ENCODE measurements at regions not wholly inside any gene's neighbourhood (a gene's known extent, or its start where the extent isn't known, plus 50 kb on each side); places are given as distances from the start of the nearest gene placed in this dataset.

DNA sequence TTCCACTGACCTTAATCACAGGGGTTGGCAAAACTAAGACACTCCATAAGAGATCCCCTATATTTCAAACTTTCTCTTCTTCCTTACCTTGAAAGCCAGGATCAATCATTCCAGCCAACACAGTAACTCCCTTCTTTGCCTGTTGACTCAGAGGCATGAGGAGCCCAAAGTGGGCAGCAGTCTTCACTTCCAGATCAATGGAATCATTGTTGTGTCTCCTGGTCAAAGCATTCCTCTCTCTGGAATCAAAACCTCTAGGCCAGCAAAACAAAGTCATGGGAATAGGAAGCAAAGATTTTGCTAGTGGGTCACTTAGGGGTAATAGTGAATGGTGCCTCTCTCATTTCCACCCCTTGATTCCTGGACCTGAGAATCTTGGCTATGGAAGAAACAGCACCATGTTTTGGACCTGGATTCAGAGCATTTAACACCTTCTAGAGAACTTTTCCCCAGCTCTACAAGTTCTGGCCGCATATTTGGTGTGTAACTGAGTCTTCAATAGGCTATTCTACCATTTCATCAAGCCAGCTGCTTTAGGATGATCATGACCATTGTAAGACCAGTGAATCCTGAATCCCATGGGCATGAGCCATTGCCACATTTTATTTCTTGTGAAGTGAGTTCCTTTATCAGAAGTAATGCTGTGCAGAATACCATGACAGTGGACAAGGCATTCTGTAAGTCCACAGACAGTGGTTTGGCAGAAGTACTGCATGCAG is 65.7 kb upstream of the SERPINE2 start (continued):
- TF ChIP-seq, protein P1, sequence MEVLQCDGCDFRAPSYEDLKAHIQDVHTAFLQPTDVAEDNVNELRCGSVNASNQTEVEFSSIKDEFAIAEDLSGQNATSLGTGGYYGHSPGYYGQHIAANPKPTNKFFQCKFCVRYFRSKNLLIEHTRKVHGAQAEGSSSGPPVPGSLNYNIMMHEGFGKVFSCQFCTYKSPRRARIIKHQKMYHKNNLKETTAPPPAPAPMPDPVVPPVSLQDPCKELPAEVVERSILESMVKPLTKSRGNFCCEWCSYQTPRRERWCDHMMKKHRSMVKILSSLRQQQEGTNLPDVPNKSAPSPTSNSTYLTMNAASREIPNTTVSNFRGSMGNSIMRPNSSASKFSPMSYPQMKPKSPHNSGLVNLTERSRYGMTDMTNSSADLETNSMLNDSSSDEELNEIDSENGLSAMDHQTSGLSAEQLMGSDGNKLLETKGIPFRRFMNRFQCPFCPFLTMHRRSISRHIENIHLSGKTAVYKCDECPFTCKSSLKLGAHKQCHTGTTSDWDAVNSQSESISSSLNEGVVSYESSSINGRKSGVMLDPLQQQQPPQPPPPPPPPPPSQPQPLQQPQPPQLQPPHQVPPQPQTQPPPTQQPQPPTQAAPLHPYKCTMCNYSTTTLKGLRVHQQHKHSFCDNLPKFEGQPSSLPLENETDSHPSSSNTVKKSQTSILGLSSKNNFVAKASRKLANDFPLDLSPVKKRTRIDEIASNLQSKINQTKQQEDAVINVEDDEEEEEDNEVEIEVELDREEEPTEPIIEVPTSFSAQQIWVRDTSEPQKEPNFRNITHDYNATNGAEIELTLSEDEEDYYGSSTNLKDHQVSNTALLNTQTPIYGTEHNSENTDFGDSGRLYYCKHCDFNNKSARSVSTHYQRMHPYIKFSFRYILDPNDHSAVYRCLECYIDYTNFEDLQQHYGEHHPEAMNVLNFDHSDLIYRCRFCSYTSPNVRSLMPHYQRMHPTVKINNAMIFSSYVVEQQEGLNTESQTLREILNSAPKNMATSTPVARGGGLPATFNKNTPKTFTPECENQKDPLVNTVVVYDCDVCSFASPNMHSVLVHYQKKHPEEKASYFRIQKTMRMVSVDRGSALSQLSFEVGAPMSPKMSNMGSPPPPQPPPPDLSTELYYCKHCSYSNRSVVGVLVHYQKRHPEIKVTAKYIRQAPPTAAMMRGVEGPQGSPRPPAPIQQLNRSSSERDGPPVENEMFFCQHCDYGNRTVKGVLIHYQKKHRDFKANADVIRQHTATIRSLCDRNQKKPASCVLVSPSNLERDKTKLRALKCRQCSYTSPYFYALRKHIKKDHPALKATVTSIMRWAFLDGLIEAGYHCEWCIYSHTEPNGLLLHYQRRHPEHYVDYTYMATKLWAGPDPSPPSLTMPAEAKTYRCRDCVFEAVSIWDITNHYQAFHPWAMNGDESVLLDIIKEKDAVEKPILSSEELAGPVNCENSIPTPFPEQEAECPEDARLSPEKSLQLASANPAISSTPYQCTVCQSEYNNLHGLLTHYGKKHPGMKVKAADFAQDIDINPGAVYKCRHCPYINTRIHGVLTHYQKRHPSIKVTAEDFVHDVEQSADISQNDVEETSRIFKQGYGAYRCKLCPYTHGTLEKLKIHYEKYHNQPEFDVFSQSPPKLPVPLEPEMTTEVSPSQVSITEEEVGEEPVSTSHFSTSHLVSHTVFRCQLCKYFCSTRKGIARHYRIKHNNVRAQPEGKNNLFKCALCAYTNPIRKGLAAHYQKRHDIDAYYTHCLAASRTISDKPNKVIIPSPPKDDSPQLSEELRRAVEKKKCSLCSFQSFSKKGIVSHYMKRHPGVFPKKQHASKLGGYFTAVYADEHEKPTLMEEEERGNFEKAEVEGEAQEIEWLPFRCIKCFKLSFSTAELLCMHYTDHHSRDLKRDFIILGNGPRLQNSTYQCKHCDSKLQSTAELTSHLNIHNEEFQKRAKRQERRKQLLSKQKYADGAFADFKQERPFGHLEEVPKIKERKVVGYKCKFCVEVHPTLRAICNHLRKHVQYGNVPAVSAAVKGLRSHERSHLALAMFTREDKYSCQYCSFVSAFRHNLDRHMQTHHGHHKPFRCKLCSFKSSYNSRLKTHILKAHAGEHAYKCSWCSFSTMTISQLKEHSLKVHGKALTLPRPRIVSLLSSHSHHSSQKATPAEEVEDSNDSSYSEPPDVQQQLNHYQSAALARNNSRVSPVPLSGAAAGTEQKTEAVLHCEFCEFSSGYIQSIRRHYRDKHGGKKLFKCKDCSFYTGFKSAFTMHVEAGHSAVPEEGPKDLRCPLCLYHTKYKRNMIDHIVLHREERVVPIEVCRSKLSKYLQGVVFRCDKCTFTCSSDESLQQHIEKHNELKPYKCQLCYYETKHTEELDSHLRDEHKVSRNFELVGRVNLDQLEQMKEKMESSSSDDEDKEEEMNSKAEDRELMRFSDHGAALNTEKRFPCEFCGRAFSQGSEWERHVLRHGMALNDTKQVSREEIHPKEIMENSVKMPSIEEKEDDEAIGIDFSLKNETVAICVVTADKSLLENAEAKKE (CRISPR knock-in tag; IDR thresholded peaks at IDR 0.05): no peak

DNA sequence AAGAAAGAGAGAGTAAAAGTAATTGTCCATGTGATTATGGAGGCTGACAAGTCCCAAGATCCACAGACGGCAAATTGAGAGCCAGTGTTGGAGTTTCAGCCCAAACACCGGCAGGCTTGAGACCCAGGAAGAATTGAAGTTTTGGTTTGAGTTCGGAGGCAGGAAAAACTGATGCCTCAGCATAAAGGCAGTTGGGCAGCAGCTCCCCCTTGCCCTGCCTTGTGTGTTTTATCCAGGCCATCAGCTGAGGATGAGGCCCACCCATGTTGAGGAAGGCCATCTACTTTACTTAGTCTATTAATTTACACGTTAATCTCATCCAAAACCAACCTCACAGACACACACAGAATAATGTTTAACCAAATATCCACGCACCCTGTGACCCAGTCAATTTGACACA is 64.6 kb upstream of the SERPINE2 start:
- no peaks in the 10 kb centered on the region for H3F3A ChIP-seq (replicated peaks; ENCODE audit: low read depth)
- no peak overlapping the region for H3K27ac ChIP-seq (ENCODE audit: low read depth)
- Mint-ChIP-seq H3K9me3 (no peaks in the 10 kb centered on the region), H3K27ac (no peak overlapping the region), H3K36me3 (ENCODE audit: low read depth) (no peaks in the 10 kb centered on the region), H3K4me3 (no peak overlapping the region), H3K27me3 (ENCODE audit: insufficient read depth, low read depth, poor library complexity) (peaks cover 9% of the 10 kb centered on the region), H3K4me1 (no peaks in the 10 kb centered on the region)
- no peak overlapping the region for H3K4me2 ChIP-seq
- H3K9me2 ChIP-seq (ENCODE audit: insufficient read depth): peaks cover 20% of the 10 kb centered on the region; the same call in 1 of the 2 replicates
- no peaks in the 10 kb centered on the region for H3K27me3 ChIP-seq (ENCODE audit: insufficient read depth)
- H2AFZ ChIP-seq: no peak overlapping the region
- H3K79me2 ChIP-seq (replicated peaks; ENCODE audit: insufficient read depth): no peaks in the 10 kb centered on the region
- no peaks in the 10 kb centered on the region for H4K20me1 ChIP-seq (replicated peaks; ENCODE audit: insufficient read depth)
- H3K4me3 ChIP-seq: no peak overlapping the region
- no peaks in the 10 kb centered on the region for H3K36me3 ChIP-seq (ENCODE audit: insufficient read depth)
- TF ChIP-seq ZNF114 (CRISPR knock-in tag; IDR thresholded peaks at IDR 0.05) (no peak), EZH2 (IDR thresholded peaks at IDR 0.05; ENCODE audit: low read depth, unreplicated experiment) (no peak), JUNB (IDR thresholded peaks at IDR 0.05; ENCODE audit: unreplicated experiment) (no peak), EZH2phosphoT487 (IDR thresholded peaks at IDR 0.05; ENCODE audit: unreplicated experiment) (no peak)
- TF ChIP-seq, protein P2, sequence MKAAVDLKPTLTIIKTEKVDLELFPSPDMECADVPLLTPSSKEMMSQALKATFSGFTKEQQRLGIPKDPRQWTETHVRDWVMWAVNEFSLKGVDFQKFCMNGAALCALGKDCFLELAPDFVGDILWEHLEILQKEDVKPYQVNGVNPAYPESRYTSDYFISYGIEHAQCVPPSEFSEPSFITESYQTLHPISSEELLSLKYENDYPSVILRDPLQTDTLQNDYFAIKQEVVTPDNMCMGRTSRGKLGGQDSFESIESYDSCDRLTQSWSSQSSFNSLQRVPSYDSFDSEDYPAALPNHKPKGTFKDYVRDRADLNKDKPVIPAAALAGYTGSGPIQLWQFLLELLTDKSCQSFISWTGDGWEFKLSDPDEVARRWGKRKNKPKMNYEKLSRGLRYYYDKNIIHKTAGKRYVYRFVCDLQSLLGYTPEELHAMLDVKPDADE (IDR thresholded peaks at IDR 0.05): no peak
- no peaks in the 10 kb centered on the region for H3K4me1 ChIP-seq (ENCODE audit: insufficient read depth)
- ATAC-seq (no peak), DNase-seq (ENCODE audit: low spot score) (no peak)
